ENCODE measurements at regions not wholly inside any gene's neighbourhood (a gene's known extent, or its start where the extent isn't known, plus 50 kb on each side); places are given as distances from the start of the nearest gene placed in this dataset.
"Not testable (repeated sequence)": the region's sequence is repeated elsewhere in the genome, so short reads cannot be mapped to it uniquely, and the experiment has no call there.

- Histone ChIP-seq H3K4me3 (no peak overlapping the region), H3K4me1 (peaks cover 6 to 29% (median 14%) of the 10 kb centered on the region in 4 donors), H3K36me3 (no peaks in the 10 kb centered on the region), H3K27ac (no peak overlapping the region), H3K9me3 (no peaks in the 10 kb centered on the region), H3K27me3 (no peaks in the 10 kb centered on the region)
- DNase-seq = no peak
- TF ChIP-seq EP300 (IDR thresholded peaks at IDR 0.05) (no peak), POLR2A (IDR thresholded peaks at IDR 0.05) (no peak), CTCF (IDR thresholded peaks at IDR 0.05) (no peak), POLR2AphosphoS5 (IDR thresholded peaks at IDR 0.05) (no peak)
- 45 to 57% (median 51%) methylated on average over 5 of the region's 5 CpGs for WGBS, 5 donors
- intact Hi-C loops (cut with DNase I; ENCODE audit: low total_unique reads) = no loop called here
These were observed 65.5 kb upstream of the KLF7 start for GRCh38 chr2:207231106-207231865.

- no peak for TF ChIP-seq POLR2AphosphoS5 (IDR thresholded peaks at IDR 0.05)
- no peak for TF ChIP-seq POLR2A (IDR thresholded peaks at IDR 0.05)
- TF ChIP-seq CTCF (IDR thresholded peaks at IDR 0.05) = no peak
- TF ChIP-seq EP300 (IDR thresholded peaks at IDR 0.05) = no peak
- Histone ChIP-seq H3K9me3 (no peaks in the 10 kb centered on the region), H3K4me1 (peaks cover 6 to 23% (median 12%) of the 10 kb centered on the region in 4 donors), H3K27me3 (no peaks in the 10 kb centered on the region), H3K4me3 (no peak overlapping the region), H3K36me3 (no peaks in the 10 kb centered on the region), H3K27ac (no peak overlapping the region)
- intact Hi-C loops (cut with DNase I; ENCODE audit: low total_unique reads) = no loop called here
- WGBS, 5 donors = 72 to 85% (median 79%) methylated on average over 4 of the region's 4 CpGs
- DNase-seq = no peak
These were observed 66.2 kb upstream of the KLF7 start for GRCh38 chr2:207231967-207232366.

DNA sequence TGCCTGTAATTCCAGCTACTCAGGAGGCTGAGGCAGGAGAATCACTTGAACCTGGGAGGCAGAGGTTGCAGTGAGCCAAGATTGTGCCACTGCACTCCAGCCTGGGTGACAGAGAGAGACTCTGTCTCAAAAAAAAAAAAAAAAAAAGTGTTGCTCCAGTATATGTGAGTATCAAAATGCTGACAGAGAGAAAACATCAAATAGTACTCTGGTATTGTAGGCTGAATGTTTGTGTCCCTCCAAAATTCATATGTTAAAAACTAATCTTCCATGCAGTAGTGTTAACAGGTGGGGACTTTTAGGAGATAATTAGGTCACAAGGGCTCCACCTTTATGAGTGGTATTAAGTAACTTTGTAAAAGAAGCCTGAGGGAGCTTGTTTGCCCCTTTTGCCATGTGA is 67.4 kb upstream of the KLF7 start:
- DNase-seq; H3K4me3 ChIP-seq; H3K27me3 ChIP-seq; H3K9me3 ChIP-seq; H3K27ac ChIP-seq; intact Hi-C loops (cut with DNase I; ENCODE audit: low total_unique reads); H3K36me3 ChIP-seq: not testable (repeated sequence)
- peaks cover 0 to 11% (median 2%) of the 10 kb centered on the region in 4 donors for H3K4me1 ChIP-seq

DNA sequence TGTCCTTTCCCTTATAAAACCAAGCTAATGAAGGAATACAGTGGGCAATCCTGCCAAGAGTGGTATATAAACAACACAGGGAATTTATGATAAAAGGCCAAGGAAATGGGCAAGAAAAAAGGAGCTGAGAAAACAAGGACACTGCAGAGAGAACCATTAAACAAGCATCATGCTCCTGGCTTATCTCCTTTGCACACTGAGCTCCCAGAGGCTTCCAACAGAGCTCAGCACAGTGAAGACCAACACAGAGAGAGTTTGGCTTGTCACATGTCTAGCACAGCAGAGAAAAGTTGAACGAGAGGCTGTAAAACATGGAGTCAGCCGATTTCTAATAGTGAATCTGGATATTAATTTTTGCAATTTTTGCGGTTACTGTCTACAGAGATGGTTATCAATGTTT is 68.0 kb upstream of the KLF7 start:
- TF ChIP-seq POLR2AphosphoS5 (IDR thresholded peaks at IDR 0.05) (no peak), CTCF (IDR thresholded peaks at IDR 0.05) (no peak), EP300 (IDR thresholded peaks at IDR 0.05) (no peak), POLR2A (IDR thresholded peaks at IDR 0.05) (no peak)
- 42 to 68% (median 61%) methylated on average over 3 of the region's 3 CpGs for WGBS, 5 donors
- H3K27ac ChIP-seq = no peak overlapping the region
- peaks cover 0 to 6% (median under 1%) of the 10 kb centered on the region in 4 donors for H3K4me1 ChIP-seq
- no peak overlapping the region for H3K4me3 ChIP-seq
- intact Hi-C loops (cut with DNase I; ENCODE audit: low total_unique reads) = no loop called here
- no peak for DNase-seq
- no peaks in the 10 kb centered on the region for H3K9me3 ChIP-seq
- H3K36me3 ChIP-seq = no peaks in the 10 kb centered on the region
- H3K27me3 ChIP-seq = no peaks in the 10 kb centered on the region

DNA sequence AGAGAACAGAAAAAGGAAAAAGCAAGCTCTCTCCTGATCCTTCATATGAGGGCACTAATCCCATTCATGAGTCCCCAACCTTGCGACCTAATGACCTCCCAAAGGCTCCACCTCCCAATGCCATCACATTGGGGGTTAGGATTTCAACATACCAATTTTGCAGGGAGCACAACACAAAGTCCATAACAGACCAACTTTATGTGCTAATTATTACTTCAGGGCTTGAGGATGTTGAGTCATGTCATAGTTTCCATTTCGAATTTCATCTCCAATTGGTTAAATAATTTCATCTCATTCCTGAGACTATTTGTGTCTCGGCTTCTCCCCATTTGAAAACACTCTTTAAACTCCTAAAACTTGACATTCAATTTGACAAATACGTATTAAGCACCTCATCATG is 69.9 kb upstream of the KLF7 start:
- WGBS, 5 donors = 72 to 87% (median 81%) methylated on average over 4 of the region's 4 CpGs
- Histone ChIP-seq H3K27me3 (no peaks in the 10 kb centered on the region), H3K4me1 (peaks cover 0 to 16% (median 8%) of the 10 kb centered on the region in 4 donors), H3K4me3 (no peak overlapping the region), H3K36me3 (no peaks in the 10 kb centered on the region), H3K9me3 (no peaks in the 10 kb centered on the region), H3K27ac (peak overlapping the region in 1 of 5 donors; percentile 26)
- intact Hi-C loops (cut with DNase I; ENCODE audit: low total_unique reads) = no loop called here
- no peak for TF ChIP-seq POLR2A (IDR thresholded peaks at IDR 0.05)
- no peak for TF ChIP-seq POLR2AphosphoS5 (IDR thresholded peaks at IDR 0.05)
- TF ChIP-seq EP300 (IDR thresholded peaks at IDR 0.05) = no peak
- no peak for TF ChIP-seq CTCF (IDR thresholded peaks at IDR 0.05)
- DNase-seq = no peak

All from stomach (tissue), 8 donors.